GM18873 (cell line): ENCODE measurements at regions not wholly inside any gene's neighbourhood (a gene's known extent, or its start where the extent isn't known, plus 50 kb on each side); places are given as distances from the start of the nearest gene placed in this dataset.

Experiments used
- ATAC-seq: cut with Tn5 transposase; IDR thresholded peaks from one replicate; pipeline ENCODE4 v1.9.1; 2021; ENCODE audit warnings: mild to moderate bottlenecking, moderate library complexity, moderate number of reproducible peaks; ENCODE audit not compliant: unreplicated experiment, low FRiP score

DNA sequence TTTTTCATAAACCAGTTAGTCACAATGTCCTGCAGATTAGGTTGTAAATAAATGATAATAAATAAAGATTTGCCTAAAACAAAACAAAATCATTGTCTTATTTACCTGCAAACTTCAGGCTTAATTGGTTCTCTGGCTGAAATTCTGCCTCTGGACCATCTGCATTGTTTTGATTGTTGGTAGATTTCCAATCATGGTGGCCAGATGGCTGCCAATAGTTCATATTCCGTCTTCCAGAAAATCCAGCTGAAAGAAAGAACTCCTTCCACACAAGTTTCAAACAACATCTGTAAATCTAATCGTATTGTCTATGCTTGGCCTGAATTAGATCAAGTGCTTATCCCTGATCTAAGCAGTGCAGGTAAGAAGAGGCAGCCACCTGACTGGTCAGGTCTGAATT is 771.1 kb upstream of the ZEB2 start:
- ATAC-seq: no peak

DNA sequence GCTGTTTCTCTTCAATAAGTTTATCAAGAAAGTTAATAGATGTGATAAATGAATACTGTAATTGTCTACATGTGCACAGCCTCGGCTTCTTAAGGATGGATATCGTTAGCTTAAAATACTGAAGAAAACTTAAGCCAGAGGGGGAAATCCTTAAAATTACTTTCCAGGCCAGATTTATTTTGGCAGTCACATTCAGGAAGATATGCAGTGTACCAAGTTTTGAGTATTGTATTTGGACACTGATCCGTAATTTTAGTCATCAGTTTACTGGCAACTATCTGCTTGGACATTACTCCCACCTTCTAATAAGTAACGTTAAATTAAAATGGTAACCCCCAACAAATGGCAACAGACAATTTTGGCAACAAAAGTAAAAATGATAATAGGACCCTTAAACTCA is 770.0 kb upstream of the ZEB2 start:
- ATAC-seq: no peak

DNA sequence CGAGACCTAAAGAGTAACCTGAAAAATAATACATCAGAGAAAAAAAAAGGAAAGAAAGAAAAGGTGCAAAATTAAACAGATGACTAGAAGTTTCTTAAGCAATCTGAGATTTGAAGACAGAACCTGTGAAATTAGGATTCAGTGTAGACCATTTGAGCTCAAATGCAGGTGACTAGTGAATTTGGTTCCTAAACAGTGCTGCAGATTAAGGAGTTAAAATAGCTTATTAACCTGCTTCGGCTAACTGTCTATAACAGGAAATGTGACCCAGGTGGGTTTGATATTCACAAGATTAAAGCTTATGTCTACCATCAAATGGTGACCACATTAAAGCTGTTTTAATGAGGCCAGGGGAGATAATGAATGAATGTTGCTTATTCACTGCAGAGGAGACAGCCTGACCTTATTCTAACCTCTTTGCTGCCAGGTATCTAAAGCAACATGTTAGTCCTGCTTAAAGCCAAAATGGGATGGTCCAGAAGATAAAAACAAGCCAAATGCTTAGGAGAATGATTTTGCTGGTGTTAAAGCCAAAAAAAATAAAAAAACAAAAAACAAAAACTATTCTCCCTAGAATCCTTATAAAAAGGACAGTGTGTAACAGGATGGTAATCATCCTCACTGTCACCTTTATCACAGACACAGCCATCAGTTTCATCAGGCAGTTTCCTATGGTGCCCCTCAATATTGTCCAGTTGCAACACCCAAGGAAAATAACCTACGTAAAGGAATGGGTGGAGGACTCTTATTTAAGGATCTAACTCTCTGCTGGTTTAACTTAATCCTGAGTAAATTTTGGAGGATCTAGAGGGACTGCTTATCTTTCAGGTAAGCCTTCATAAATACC is 769.0 kb upstream of the ZEB2 start:
- no peak for ATAC-seq

DNA sequence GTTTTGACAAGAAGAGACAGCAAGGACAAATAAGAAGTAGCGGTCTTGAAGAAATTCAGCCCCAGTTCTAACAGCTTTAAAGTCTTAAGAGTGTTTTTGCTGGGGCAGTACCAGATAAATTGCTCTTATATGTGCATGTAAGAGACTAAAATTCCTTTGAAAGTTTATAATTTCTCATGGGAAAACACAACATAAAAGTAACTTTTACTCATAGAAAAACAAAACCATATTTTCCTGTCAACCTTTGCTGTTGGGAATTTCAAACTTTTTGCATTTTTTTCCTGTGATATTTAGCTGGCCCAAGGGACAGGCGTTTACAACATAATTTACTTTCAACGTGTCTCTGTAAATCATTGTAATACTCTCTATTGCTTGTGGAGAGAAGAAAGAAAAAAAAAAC is 767.8 kb upstream of the ZEB2 start:
- ATAC-seq: no peak

DNA sequence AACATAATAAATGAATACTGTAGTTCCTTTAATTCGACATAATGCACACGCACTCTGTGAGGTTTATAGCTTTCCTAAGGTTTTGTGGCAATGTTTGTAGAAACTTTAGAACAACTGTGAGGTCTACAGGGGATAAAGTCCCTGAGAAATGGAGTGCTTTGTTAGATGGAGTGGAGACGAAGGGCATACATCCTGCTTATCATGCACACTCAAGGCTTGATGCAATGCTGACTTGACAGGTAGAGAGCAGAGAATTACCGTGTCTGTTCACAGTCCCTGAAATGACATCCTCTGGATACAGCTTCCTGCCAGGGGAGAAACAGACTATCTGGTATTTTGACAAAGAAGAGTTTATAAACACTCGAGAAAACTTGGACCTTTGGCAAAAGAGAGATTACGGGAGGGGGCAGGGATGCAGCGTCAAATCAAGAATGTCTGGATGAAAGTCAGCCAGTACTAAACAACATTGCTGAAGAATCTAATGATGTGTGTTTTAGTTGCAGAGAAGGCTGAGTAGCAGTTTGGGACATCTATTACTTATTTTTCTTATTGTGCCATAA is 766.9 kb upstream of the ZEB2 start:
- ATAC-seq: no peak

DNA sequence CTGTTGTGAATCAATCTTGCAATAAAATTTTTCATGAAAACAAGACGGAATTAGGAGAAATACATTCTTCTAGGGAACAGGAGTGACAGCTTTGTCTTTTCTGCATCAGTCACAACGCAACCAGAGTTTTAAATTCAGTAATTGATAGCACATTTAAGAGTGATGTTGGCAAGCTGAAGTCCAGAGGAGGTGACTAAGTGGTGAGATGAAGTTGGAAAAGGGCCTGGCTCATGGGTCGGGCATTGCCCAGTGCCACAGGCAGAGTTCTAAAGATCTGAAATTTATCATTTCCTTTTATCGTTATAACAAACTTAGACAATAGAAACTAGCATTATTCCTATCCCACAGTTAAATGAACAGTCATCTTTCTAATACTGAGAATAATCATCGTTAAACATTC is 764.6 kb upstream of the ZEB2 start:
- ATAC-seq: no peak

DNA sequence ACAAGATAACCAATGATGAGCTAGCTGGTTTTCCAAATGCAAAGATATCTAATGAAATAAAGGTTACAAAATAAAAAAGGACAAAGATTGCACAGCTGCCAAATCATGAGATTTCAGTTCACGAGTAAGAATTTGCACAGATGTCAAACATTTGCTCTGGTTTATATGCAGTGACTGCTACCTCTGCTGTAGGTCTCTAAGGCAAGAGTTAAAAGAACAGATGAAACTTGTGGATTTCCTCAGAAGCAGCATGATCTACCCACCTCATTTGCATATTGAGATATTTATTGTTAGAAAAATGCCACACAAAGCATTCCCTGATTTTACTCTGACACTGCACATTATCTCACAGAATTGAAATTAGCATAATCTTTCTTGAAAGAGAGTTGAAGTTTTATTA is 763.2 kb upstream of the ZEB2 start:
- no peak for ATAC-seq

DNA sequence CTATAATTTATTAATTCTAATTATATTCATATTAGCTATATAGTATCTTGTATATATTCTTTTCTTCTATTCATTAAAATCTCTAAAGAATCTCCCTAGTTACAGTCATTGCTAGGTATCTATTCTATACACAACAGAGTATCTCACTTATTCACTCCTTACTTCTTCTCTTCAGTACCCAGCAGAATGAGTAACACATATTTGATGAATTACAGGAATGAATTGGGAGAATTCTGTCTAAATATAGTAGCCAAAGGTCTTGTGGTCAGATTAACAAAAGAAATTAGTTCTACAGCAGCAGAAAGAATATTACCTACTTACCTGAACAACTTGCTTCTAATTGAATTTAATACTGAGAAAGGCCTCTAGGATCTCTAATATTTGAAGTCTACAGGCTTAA is 758.0 kb upstream of the ZEB2 start:
- ATAC-seq: no peak

DNA sequence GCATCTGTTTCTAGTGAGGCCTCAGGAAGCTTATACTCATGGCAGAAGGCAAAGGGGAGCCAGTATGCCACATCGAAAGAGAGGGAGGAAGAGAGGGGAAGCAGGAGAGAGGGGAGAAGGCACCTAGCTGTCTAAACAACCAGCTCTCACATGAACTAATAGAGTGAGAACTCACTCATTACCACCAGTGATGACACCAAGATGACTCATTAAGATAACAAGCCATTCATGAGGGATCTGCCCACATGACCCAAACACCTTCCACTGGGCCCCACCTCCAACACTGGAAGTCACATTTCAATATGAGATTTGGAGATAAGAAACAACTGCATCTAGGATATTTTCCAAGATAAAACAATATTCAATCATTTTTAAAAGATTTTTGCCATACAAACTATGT is 753.9 kb upstream of the ZEB2 start:
- no peak for ATAC-seq

DNA sequence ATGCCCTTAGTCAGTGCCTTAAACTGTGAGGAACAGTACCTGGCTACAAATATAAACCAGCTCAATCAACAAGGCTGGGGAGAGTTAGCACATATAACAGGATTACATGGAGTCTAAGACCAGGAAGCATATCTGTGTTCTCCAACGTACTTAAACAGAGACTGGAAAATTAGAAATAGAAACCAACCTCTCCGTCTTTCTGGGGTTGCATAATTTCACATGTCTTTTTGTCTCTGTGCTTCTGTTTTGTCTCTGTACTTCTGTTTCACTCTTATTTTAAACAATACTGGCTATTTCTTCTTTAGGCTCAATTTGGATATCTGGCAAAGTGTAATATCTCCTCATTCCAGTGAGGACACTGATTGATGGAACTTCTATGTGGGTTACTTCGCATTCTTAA is 749.0 kb upstream of the ZEB2 start:
- no peak for ATAC-seq

DNA sequence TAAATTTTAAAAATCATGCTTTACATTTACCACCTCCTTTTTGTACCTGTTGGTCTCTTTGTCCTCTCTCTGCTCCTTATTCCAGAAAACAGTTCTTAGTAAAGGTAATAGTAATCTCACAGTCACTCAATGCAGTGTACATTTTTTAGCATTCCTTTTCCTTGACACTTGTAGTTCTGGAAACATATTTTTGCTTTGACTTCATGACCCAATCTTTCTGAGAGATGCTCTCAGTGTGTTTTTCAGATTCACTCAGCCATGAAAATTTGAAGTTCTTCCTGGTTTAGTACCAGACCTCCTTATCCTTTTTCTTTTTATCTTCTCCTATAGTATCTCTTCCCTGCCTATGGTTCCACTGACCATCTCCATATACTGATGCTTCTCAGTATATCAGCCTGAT is 747.5 kb upstream of the ZEB2 start:
- no peak for ATAC-seq

DNA sequence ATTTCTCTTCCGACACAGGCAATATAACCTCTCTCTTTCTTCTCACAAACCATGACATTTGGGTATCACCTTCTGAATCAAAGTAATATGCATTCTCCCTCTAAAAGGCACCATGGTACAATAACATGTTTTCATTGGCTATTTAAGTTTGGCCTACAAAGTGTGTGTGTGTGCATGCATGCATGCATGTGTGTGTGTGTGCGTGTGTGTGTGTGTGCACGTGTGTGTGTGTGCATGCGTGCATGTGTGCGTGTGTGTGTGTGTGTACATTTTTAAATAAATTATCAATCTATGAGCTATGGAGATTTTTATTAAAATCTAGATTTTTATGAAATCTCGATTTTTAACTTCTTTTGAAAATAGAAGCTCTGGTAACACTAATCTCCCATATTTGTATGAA is 745.3 kb upstream of the ZEB2 start:
- ATAC-seq: no peak

DNA sequence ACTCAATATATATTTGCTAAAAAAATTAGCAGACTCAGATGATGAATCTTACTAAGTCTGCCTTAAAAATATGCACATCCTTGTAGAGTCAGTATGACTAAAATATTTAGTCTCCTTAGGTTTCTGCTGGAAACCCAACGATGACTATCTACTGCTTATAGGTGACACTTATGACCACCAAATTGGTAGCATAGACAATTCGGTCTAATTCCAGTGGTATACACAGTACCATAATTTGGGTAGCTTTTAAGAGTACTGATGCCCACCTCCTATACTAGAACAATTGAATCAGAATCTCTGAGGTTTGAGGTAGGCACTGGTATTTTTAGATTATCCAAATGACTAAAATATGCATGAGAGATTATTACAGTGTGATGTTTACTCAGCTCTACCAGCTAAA is 740.8 kb upstream of the ZEB2 start:
- ATAC-seq: no peak

DNA sequence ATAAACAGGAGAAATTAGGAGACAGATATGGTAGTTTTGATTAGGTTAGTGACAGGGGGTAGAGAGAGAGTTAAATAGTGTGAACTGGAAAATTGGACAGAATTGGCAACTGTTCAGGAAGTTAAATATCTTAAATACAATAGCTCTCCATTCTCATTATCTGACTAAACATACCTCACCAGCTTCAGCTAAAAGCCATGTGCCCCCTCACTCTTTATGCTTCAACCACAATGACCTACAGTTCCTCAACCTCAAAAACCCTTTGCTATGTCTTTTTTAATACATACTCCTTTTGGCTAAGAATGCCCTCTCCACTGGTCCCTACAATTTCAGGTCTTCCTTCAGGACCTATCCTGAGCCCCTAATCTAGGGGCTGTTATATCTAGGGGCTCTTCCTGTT is 740.2 kb upstream of the ZEB2 start:
- ATAC-seq: no peak

DNA sequence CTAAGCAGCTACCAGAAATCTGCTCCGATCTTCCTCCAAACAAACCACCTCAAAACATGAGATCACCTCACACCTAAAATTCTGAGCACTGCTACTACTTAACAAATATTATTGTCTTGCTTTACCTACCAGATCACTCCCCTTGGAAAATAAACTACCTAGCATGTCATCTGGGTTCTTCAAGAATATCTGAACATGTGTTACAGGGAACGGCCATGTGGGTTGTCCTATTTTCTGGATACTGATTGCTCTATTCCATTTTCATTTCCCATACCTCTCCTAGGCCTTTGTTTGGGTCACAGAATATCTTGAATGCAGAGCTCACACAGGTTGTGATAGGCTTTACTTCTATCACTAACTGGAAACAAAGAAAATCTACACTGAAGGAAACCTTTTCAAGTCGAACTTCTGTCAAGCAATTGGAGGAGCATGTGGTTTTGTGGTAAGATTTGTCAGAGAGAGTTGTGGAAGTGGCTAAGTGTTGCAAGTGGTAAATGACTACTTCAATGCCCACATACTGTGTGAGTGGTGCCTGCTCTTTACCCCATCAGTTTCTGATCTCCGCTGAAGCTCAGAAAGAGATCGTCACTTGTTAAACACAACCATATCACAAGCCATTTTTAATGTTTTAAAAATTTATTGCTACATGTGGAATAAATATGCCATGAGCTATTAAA is 739.1 kb upstream of the ZEB2 start:
- no peak for ATAC-seq

DNA sequence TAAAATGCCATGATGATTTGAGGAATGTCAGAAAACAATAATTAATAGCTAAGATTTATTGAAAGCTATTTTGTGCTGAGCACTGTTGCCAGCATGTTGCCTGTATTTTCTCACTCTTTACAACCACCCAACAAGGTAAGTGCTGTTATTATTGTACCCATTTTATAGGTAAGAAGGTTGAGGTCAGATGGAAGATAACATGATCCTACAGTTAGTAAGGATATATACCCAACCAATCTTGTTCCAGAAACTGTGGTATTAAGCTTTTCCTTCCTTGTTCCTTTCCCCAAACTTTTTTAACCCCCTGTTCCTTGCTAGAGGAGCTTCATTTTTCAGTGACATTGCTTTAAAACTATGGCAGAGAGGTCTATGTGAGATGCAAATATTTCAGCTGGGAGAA is 738.0 kb upstream of the ZEB2 start:
- no peak for ATAC-seq

DNA sequence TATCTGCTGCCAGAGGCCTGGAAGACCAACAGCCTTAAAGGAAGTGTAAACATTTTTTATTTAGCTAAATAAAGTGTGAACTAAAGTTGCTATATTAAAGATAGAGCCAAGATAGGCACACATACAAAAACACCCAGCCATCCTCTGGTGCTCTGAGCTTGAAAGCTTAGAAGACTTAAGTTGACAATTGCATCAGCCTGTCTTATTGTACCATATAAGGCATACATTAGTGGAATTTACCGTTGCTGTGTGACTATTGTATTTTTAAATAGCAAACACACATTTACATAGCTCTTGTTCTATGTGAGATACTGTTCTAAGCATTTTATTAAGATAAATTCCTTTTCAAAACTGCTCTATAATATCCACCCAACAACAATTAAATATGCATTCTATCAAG is 736.6 kb upstream of the ZEB2 start:
- ATAC-seq: no peak

DNA sequence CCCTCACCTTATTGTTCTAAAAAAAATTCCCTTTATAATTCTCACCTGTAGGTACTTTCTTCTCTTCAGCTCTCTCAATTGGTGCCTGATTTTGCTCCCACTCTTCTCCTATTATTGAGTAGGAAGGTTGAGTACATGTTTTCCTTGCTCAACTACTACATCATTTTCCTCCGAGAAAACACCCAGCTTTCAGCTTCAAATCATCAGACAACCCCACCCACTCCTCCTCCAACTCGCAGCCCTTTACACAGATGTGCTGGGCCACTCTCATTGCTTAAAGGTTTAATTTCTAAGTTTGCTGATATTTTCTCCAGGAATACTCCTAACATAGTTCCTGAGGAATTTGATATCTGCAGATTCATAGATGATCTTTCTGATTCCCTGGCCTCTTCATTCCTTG is 734.4 kb upstream of the ZEB2 start:
- no peak for ATAC-seq

DNA sequence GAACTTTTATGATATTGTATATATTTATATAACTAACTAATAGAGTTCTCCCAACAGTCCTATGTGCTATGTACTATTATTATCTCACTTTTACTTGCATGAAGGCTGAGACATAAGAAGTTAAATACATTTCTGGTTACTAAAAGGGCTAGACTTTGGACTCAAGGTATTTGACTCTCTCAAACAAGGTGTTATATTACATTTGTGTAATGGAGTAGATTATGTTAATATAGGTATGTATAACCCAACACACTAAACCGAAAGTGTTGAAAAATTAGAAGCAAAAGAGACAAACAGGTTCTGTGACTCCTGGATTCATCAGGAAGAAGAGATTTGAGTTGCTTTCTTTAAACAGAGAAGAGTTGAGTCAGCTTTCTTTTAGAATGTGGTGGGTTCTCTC is 733.6 kb upstream of the ZEB2 start:
- ATAC-seq: no peak

DNA sequence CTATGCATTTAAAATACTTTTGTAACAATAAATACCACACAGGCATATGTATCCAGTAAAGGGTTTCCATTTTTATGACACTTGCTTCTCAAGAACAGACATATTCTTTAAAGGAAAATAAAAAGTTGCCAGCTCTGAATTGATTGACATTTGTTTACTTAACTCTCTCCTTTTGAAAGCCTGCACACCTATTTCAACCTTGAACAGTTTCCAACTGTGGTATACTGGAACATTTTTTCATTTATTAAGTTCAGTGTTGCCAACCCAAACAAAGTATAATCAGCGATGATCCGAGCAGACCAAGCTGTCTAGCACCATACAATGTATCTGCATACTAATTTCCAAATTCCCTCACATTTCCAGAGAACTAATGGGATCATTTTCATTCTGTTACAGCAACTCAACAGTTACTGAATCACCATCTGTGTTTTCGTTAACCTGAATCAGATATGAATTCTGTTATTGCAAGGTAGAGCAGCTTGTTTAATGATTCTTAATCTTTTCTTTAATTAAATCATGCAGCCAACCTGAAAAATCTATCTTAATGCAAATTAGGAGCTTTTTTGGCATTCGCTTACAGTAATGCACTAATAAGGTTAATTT is 725.5 kb upstream of the ZEB2 start:
- ATAC-seq: no peak

DNA sequence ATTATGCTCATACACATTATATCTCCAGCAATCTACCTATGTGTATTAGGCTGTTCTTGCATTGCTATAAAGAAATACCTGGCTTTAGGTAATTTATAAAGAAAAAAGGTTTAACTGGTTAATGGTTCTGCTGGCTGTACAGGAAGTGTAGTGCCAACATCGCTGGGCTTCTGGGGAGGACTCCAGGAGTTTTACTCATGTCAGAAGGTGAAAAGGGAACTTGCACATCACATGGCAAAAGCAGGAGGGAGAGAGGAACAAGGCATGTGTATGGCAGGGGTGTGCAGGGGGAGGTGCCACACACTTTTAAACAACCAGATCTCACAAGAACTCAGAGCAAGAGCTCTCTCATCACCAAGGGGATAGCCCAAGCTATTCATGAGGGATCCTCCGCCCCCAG is 715.4 kb upstream of the ZEB2 start:
- ATAC-seq: no peak

DNA sequence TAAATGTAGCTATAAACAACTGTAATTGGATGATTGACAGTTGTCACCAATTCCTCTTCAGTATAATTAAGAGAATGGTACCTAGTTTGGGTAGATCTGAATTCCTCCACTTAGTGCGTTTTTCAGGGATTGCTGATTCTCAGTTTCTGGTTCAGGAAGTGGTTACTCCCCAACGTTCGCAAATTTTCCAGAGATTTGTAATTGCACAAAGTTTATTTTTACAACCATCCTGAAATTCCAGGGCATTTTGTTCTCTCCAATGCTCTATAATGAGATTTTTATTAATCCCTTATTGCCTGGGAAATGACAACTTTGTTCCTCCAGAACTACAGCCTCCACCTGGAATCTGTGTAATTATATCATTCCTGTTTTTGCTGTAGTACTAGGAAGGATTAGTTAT is 710.6 kb upstream of the ZEB2 start:
- no peak for ATAC-seq
